CD4-positive, alpha-beta T cell treated with Interferon gamma for 1 hour (primary cell): ENCODE measurements at regions not wholly inside any gene's neighbourhood (a gene's known extent, or its start where the extent isn't known, plus 50 kb on each side); places are given as distances from the start of the nearest gene placed in this dataset.

Source experiments
- DNase-seq: peaks from one replicate; pipeline ENCODE4 v3.0.0-alpha.2; 2020

- no peak for DNase-seq
Observed at GRCh38 chr4:65834707-65835106, 164.4 kb upstream of the EPHA5 start.

- no peak for DNase-seq
Observed at GRCh38 chr4:65831828-65832227, 161.5 kb upstream of the EPHA5 start.

- no peak for DNase-seq
Observed at GRCh38 chr4:65825116-65825753, 154.9 kb upstream of the EPHA5 start.

GRCh38 chr4:65819192-65819591, 148.9 kb upstream of the EPHA5 start:
- DNase-seq = no peak

GRCh38 chr4:65805936-65806335, 135.6 kb upstream of the EPHA5 start:
- DNase-seq = no peak

GRCh38 chr4:65799513-65799912, 129.2 kb upstream of the EPHA5 start:
- no peak for DNase-seq

GRCh38 chr4:65798498-65799127, 128.3 kb upstream of the EPHA5 start:
- no peak for DNase-seq

- no peak for DNase-seq
Observed at GRCh38 chr4:65791812-65792308, 121.6 kb upstream of the EPHA5 start.

GRCh38 chr4:65791111-65791811, 121.0 kb upstream of the EPHA5 start:
- no peak for DNase-seq

GRCh38 chr4:65789805-65790204, 119.5 kb upstream of the EPHA5 start:
- no peak for DNase-seq

- no peak for DNase-seq
Observed at GRCh38 chr4:65789341-65789740, 119.1 kb upstream of the EPHA5 start.

GRCh38 chr4:65777270-65777669, 107.0 kb upstream of the EPHA5 start:
- no peak for DNase-seq

GRCh38 chr4:65773636-65774035, 103.3 kb upstream of the EPHA5 start:
- DNase-seq = no peak

GRCh38 chr4:65747386-65747785, 77.1 kb upstream of the EPHA5 start:
- DNase-seq = no peak

GRCh38 chr4:65738134-65738533, 67.8 kb upstream of the EPHA5 start:
- DNase-seq = no peak

GRCh38 chr4:65737672-65738071, 67.4 kb upstream of the EPHA5 start:
- DNase-seq = no peak

GRCh38 chr4:65724973-65725372, 54.7 kb upstream of the EPHA5 start:
- no peak for DNase-seq
